GM12878 (cell line): ENCODE measurements at regions not wholly inside any gene's neighbourhood (a gene's known extent, or its start where the extent isn't known, plus 50 kb on each side); places are given as distances from the start of the nearest gene placed in this dataset.

ENCODE experiments used
- EP300 ChIP-seq, 2 experiments: fragments of 150-350 bp in 1 of 2; IDR thresholded peaks; 2 replicates each; pipeline ENCODE4 v1.6.1; 2011 to 2012; ENCODE audit warnings: low read depth in 2 of 2, low read length in 2 of 2, borderline replicate concordance in 1 of 2, improper control_type of control experiment in 1 of 2, inconsistent platforms in 1 of 2; ENCODE audit not compliant: control insufficient read depth in 1 of 2
- EZH2 ChIP-seq: IDR thresholded peaks from 2 replicates; pipeline ENCODE4 v1.6.1; 2012; ENCODE audit warnings: low read depth, mild to moderate bottlenecking, control low read depth, inconsistent platforms, low read length, borderline replicate concordance; ENCODE audit not compliant: control insufficient read depth
- HDAC2 ChIP-seq: fragments of 200-600 bp; sonication (generic); IDR thresholded peaks from 2 replicates; pipeline ENCODE4 v1.6.1; 2017
- POLR2A ChIP-seq: IDR thresholded peaks from 2 replicates; pipeline ENCODE4 v1.6.1; 2011; ENCODE audit warnings: low read depth, mild to moderate bottlenecking, low read length
- POLR2AphosphoS5 ChIP-seq: IDR thresholded peaks from 2 replicates; pipeline ENCODE4 v1.6.1; 2011; ENCODE audit warnings: mild to moderate bottlenecking, low read length, inconsistent platforms
- SIX5 ChIP-seq: IDR thresholded peaks from 2 replicates; pipeline ENCODE4 v1.6.1; 2011; ENCODE audit warnings: mild to moderate bottlenecking, low read depth, low read length, moderate library complexity; ENCODE audit not compliant: severe bottlenecking
- SMC3 ChIP-seq: IDR thresholded peaks from 2 replicates; pipeline ENCODE4 v1.6.1; 2011; ENCODE audit warnings: low read length, improper control_type of control experiment, borderline replicate concordance
- SP1 ChIP-seq: IDR thresholded peaks from one replicate; pipeline ENCODE4 v1.6.1; 2011; ENCODE audit warnings: low read depth, low read length
- SUZ12 ChIP-seq: fragments of 200-600 bp; sonication (generic); IDR thresholded peaks from one replicate; pipeline ENCODE4 v1.6.1; 2018; ENCODE audit warnings: antibody characterized with exemption, mild to moderate bottlenecking; ENCODE audit not compliant: unreplicated experiment

- no peak for TF ChIP-seq HDAC2
- no peak for TF ChIP-seq SUZ12
- TF ChIP-seq POLR2A, result no peak
- TF ChIP-seq POLR2AphosphoS5, result no peak
- TF ChIP-seq SP1, result no peak
- no peak for TF ChIP-seq EP300 (IDR thresholded peaks at IDR 0.05; ENCODE audit: borderline replicate concordance in 1 of 2, control insufficient read depth in 1 of 2, low read depth in 2 of 2, low read length in 2 of 2)
- no peak for TF ChIP-seq SMC3
- no peak for TF ChIP-seq SIX5
- TF ChIP-seq EZH2, result no peak
Observed at GRCh38 chr7:31413766-31414165, 73.2 kb upstream of the NEUROD6 start.
